GM18502 (cell line): ENCODE measurements at regions not wholly inside any gene's neighbourhood (a gene's known extent, or its start where the extent isn't known, plus 50 kb on each side); places are given as distances from the start of the nearest gene placed in this dataset.

Experiments used
- ATAC-seq: cut with Tn5 transposase; IDR thresholded peaks from one replicate; pipeline ENCODE4 v1.9.1; 2021; ENCODE audit warnings: mild to moderate bottlenecking; ENCODE audit not compliant: unreplicated experiment, poor library complexity

- ATAC-seq = no peak
Observed at GRCh38 chr20:24773168-24773567, 175.9 kb upstream of the CST7 start.

GRCh38 chr20:24773751-24774201 lies 175.3 kb upstream of the CST7 start:
- peak; percentile 84 for ATAC-seq

DNA sequence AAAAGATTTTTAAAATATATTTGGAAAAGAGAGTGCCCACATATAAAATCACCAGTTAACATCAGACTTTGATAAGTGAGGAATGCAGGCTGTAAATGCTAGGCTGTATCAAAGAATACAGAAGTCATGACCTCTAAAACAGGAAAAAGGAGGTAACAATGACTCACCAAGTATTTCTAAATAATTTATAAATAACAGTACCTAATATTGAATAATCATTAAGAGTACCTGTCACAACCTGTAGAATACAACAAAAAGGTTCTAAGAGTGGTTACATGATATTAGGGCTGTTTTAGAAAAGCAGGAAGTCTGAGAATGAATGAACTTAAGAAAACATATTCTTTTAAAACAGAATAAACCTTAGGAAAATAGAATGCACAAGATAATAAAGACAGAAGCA lies 173.1 kb upstream of the CST7 start:
- ATAC-seq = no peak

DNA sequence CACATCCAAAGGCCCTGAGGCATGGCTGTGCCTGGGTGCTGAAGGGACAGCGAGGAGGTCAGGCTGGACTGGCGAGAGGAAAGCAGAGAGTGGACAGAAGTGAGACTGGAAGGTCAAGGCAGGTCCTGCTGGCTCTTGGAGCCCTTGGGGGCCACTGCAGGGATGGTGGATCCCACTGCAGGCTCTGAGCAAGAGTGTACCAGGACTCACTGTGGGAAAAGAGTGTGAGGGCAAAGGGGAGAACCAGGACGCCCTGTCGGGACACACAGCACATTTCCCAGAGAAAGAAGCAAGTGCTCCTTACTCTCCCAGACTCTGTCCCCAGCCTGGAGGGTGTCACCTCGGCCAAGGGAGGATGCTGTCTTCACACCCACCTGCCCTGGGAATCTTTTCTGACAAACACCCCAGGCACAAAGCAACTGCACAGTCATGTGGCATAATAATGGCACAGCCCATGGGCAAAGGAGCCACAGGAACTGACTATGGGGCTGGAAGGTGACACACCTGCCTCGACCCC lies 172.3 kb upstream of the CST7 start:
- no peak for ATAC-seq

DNA sequence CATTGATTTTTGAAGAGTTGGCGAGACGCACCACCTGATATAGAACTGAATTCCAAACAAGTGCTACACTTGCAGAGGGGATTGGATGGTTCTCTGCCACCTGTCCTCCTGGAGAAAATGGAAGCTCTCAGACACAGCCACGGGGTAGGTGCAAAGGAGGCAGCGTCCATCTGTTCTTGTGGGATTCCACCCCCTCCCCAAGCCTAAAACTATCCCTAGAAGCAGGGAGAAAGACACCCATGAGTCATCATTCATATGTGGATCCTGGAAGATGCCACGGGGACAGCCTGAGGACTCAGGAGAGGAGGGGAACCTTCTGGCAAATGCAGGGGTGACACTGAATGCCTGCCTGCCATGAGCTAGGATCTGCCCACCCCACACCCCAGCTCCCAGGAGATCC lies 171.3 kb upstream of the CST7 start:
- no peak for ATAC-seq

DNA sequence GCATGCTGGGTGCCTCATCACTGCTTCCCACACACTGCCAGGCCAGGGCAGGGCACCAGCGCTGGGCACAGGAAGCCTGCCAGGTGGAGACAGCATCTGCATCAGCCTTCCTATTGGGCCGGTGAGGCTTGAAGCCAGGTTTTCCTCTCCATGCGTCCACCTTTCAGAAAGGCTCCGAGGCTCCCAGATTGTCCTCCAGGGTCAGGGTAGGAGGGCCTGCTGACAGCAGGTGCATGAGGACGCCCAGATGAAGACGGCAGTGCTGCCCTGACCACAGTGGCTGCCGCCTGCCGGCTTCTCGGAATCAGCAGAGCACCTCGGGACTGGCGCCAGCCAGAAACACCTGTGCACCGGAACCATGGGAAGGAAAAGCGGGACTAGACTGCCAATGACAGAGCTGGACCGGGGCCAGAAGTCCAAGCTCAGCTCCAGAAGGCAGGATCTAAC lies 170.5 kb upstream of the CST7 start:
- no peak for ATAC-seq

GRCh38 chr20:24779131-24779530 lies 169.9 kb upstream of the CST7 start:
- ATAC-seq = no peak

GRCh38 chr20:24779946-24780345 lies 169.1 kb upstream of the CST7 start:
- no peak for ATAC-seq

DNA sequence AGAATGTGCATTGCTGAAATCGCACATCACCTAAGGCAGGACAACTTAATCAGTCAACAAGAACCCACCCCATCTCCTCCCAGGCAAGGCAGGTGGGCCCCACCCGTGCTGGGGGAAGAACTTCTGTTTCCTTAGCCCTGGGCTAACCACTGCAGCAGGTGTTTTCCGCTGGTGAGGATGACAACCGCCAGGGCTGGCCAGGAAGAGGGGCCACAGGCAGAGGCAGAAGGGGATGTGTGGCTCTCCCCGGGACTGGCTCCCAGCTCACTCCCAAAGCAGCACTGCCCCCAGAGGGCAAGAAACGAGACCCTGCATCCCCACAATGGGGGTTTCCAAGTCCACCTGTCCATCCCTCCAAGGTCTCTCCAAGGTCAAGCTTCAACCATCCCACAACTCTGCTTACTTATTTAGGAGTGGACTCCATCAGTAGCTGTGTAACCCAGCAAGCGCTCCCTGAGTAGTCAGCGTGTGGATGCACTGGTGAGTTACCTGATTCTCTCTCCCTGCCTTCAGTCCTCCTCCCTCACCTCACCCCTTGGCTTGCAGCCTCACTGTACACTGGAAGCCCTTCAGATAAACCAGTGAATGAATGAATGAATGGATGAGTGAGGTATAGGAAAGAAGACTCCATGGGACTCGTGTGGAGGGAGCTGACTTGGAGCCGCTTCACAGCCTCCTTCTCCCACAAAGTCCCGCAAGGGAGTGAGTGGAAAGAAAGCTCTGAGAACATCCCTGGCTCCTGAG lies 168.2 kb upstream of the CST7 start:
- no peak for ATAC-seq

- no peak for ATAC-seq
Observed at GRCh38 chr20:24781418-24781980, 167.6 kb upstream of the CST7 start.

GRCh38 chr20:24782301-24782700 lies 166.8 kb upstream of the CST7 start:
- ATAC-seq = no peak

DNA sequence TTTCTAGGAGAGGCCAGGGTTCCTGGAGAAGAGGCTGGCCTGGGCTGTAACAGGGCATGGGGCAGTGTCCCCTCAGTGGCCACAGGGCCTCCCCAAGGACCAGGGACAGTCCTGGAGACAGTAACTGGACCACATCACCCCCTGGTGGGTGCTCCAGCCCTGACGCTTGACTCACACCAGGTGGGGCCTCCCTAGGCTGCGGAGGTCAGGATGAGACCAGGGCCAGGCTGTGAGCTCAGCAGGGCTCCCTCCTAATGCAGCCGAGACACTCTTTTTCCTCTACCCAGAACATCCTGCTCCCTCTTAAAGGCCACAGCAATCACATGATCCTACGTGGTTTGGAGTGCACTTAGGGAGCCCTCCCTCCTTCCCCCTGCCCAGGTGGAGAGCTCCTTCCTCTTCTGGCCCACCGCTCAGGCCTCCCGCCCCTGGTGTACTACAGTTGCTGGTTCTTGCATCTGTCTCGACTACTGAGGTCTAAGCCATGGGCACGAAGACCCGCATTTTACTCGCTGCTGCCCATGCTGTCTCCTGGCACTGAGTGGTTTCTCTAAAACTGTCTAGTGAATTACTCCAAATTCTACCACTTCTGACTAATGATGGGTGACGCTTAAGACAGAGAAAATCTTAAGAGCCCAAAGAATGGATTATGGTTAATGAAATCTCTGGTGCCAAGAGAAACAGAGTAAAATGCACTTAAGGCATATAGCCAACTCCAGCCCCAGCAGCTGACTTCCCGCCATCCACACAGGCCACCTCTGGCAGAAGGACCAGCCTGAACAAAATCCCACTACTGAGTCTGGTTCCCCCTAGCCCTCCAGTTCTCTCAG lies 166.1 kb upstream of the CST7 start:
- no peak for ATAC-seq

- ATAC-seq = peak; percentile 55
Observed at GRCh38 chr20:24783631-24784492, 165.2 kb upstream of the CST7 start.

GRCh38 chr20:24784607-24785006 lies 164.5 kb upstream of the CST7 start:
- ATAC-seq = no peak

- no peak for ATAC-seq
Observed at GRCh38 chr20:24785141-24786110, 163.6 kb upstream of the CST7 start.

DNA sequence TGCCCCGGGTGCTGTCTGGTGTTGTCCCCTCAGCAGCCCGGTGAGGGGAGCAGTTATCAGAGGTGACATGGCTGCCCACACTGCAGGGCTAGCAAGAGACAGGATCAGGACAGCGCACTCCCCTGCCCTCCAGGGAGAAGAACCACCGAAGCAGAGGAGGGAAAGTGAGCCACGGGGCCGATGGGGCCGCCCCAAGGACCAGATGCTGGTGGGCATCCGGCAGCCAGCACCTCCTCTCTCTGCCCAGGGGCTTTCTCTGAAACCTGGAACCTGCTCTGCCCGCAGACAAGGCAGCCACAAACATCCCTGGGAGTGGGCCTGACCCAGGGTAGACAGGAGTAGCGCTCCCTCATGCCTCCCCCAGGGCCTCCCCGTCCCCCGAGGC lies 163.0 kb upstream of the CST7 start:
- ATAC-seq = no peak

GRCh38 chr20:24786646-24787045 lies 162.4 kb upstream of the CST7 start:
- ATAC-seq = no peak

DNA sequence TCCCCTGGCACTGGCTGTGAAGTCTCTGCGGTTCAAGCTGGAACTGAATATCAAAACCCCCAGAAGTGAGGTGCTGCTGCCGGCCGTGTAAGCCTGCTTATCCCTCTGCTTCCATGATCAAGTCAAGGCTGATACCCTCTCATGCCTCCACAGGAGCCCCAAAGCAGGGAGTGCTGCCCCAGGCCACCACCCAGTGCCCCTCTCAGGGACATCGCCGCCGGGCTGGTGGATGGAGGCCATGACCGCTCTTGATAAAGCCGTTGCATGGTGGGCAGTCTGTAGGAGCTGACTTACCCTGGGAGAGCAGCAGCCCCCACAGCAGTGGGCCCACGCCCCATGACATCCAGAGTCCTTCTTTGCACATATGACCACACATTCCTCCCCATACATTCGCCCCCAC lies 162.0 kb upstream of the CST7 start:
- no peak for ATAC-seq

DNA sequence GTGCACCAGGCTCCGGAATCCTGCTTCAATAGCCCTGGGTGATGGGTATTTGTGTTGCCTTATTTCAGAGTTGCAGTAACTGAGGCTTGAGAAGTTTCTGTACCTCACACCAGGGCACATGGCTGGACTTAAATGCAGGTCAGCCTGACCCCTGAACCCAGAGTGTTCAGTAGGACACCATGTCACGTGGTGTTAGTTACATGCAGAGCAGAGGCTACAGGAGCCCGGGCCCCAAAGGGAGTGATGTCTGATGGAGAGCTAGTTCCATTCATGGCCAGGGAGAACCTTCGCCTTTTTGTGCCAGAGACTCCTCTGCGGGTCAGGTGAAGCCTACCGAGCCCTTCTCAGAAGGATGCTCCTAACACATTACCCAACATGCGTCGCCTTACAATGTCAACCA lies 161.4 kb upstream of the CST7 start:
- no peak for ATAC-seq
